ENCODE measurements at regions not wholly inside any gene's neighbourhood (a gene's known extent, or its start where the extent isn't known, plus 50 kb on each side); places are given as distances from the start of the nearest gene placed in this dataset.

- H3K4me1 ChIP-seq (ENCODE audit: low read depth): no peaks in the 10 kb centered on the region
- no peak for DNase-seq (ENCODE audit: low read depth in 1 of 2, low spot score in 1 of 2)
- H3K27ac ChIP-seq: no peak overlapping the region
- H3K4me3 ChIP-seq: no peak overlapping the region
- H3K27me3 ChIP-seq: no peaks in the 10 kb centered on the region
- H3K36me3 ChIP-seq: no peaks in the 10 kb centered on the region
- TF ChIP-seq, protein P1, sequence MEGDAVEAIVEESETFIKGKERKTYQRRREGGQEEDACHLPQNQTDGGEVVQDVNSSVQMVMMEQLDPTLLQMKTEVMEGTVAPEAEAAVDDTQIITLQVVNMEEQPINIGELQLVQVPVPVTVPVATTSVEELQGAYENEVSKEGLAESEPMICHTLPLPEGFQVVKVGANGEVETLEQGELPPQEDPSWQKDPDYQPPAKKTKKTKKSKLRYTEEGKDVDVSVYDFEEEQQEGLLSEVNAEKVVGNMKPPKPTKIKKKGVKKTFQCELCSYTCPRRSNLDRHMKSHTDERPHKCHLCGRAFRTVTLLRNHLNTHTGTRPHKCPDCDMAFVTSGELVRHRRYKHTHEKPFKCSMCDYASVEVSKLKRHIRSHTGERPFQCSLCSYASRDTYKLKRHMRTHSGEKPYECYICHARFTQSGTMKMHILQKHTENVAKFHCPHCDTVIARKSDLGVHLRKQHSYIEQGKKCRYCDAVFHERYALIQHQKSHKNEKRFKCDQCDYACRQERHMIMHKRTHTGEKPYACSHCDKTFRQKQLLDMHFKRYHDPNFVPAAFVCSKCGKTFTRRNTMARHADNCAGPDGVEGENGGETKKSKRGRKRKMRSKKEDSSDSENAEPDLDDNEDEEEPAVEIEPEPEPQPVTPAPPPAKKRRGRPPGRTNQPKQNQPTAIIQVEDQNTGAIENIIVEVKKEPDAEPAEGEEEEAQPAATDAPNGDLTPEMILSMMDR (IDR thresholded peaks at IDR 0.05; ENCODE audit: low read depth, low read length): no peak
- H3K9me3 ChIP-seq (ENCODE audit: low read depth): no peaks in the 10 kb centered on the region
These were observed 989.7 kb downstream of the EFNB2 start for GRCh38 chr13:105545811-105546210.

DNA sequence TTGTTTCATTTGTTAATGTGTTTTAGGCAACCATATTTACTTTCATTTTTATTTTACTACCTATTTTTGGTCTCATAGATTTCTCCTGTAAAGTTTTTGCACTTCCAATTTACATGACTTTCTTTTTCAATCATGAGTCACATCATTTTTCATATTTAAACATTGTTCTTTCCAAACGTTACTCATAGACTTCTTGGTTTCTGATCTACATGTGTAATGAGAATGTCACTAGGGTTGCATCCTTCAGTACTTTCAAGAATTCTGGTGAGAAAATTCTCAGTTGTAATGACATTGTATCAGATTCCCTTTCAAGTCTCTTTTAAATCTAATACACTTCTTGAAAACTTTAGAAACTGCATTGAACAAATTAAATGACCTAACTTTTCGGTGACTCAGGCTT, 991.7 kb downstream of the EFNB2 start:
- Histone ChIP-seq H3K36me3 (no peaks in the 10 kb centered on the region), H3K27me3 (no peaks in the 10 kb centered on the region), H3K4me1 (ENCODE audit: low read depth) (no peaks in the 10 kb centered on the region), H3K9me3 (ENCODE audit: low read depth) (no peaks in the 10 kb centered on the region), H3K4me3 (no peak overlapping the region), H3K27ac (no peak overlapping the region)
- no peak for DNase-seq (ENCODE audit: low read depth in 1 of 2, low spot score in 1 of 2)
- TF ChIP-seq, protein P1 (IDR thresholded peaks at IDR 0.05; ENCODE audit: low read depth, low read length): no peak

DNA sequence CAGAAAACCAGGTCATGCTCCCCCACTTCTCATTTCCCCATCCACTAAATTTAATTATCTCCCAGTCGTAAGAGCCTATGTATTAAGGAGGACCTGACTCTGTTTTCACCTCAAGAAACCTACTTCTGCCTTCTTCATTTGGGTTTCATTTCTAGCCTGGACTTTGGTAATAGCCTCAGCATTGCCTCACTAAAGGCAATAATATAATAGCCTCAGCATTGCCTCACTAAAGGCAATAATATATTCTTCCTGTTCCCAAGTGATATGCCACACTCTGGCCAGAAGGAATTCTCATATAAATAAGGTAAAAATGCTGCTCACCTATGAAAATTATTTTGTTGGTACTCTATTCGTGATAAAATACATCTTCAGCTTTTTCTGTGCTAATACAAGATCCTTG, 993.9 kb downstream of the EFNB2 start:
- no peak for DNase-seq (ENCODE audit: low read depth in 1 of 2, low spot score in 1 of 2)
- Histone ChIP-seq H3K36me3 (no peaks in the 10 kb centered on the region), H3K27me3 (no peaks in the 10 kb centered on the region), H3K4me3 (no peak overlapping the region), H3K27ac (no peak overlapping the region), H3K9me3 (ENCODE audit: low read depth) (no peaks in the 10 kb centered on the region), H3K4me1 (ENCODE audit: low read depth) (no peaks in the 10 kb centered on the region)
- TF ChIP-seq, protein P1 (IDR thresholded peaks at IDR 0.05; ENCODE audit: low read depth, low read length): no peak

DNA sequence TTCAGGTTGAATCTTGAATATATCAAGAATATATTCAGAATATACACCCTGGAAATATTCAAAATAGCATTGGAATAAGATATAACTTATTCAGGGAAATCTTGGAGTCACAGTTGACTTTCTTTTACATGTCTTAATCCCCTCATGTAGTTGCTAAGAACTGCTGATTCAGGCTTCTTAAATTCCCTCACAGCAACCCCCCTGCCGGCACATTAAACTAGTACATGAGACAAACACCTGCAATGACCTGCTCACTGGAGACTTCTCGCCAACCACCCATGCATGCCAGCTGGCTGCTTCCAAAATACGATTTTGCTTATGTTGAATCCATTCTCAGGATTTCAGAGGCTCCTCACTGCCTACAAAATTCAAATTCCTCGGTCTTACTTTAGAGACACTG, 997.1 kb downstream of the EFNB2 start:
- H3K36me3 ChIP-seq: no peaks in the 10 kb centered on the region
- DNase-seq (ENCODE audit: low read depth in 1 of 2, low spot score in 1 of 2): no peak
- TF ChIP-seq, protein P1 (IDR thresholded peaks at IDR 0.05; ENCODE audit: low read depth, low read length): no peak
- H3K4me1 ChIP-seq (ENCODE audit: low read depth): no peaks in the 10 kb centered on the region
- H3K27me3 ChIP-seq: no peaks in the 10 kb centered on the region
- H3K4me3 ChIP-seq: no peak overlapping the region
- H3K27ac ChIP-seq: no peak overlapping the region
- no peaks in the 10 kb centered on the region for H3K9me3 ChIP-seq (ENCODE audit: low read depth)

- no peaks in the 10 kb centered on the region for H3K27me3 ChIP-seq
- DNase-seq (ENCODE audit: low read depth in 1 of 2, low spot score in 1 of 2): no peak
- no peak overlapping the region for H3K27ac ChIP-seq
- H3K9me3 ChIP-seq (ENCODE audit: low read depth): no peaks in the 10 kb centered on the region
- H3K4me3 ChIP-seq: no peak overlapping the region
- TF ChIP-seq, protein P1 (IDR thresholded peaks at IDR 0.05; ENCODE audit: low read depth, low read length): no peak
- no peaks in the 10 kb centered on the region for H3K36me3 ChIP-seq
- no peaks in the 10 kb centered on the region for H3K4me1 ChIP-seq (ENCODE audit: low read depth)
These were observed 998.3 kb downstream of the EFNB2 start for GRCh38 chr13:105537113-105537512.

- H3K27ac ChIP-seq: no peak overlapping the region
- no peaks in the 10 kb centered on the region for H3K4me1 ChIP-seq (ENCODE audit: low read depth)
- TF ChIP-seq, protein P1 (IDR thresholded peaks at IDR 0.05; ENCODE audit: low read depth, low read length): no peak
- H3K36me3 ChIP-seq: no peaks in the 10 kb centered on the region
- no peak overlapping the region for H3K4me3 ChIP-seq
- DNase-seq (ENCODE audit: low read depth in 1 of 2, low spot score in 1 of 2): no peak
- H3K9me3 ChIP-seq (ENCODE audit: low read depth): no peaks in the 10 kb centered on the region
- no peaks in the 10 kb centered on the region for H3K27me3 ChIP-seq
These were observed 1005.0 kb downstream of the EFNB2 start for GRCh38 chr13:105530468-105530867.

All from cardiac muscle cell (in vitro differentiated cells and primary cell).